Fibroblast of pulmonary artery (primary cell): ENCODE measurements at regions not wholly inside any gene's neighbourhood (a gene's known extent, or its start where the extent isn't known, plus 50 kb on each side); places are given as distances from the start of the nearest gene placed in this dataset.
A peak's percentile ranks its signal among the peaks of the same experiment; 100 is the strongest.

ENCODE experiments used
- DNase-seq: peaks from one replicate; pipeline ENCODE4 v3.0.0-alpha.2; 2010; ENCODE audit warnings: low read depth
- H3K4me3 ChIP-seq: replicated peaks from 2 replicates; pipeline ENCODE4 v1.5.1; 2011; ENCODE audit warnings: low read depth, mild to moderate bottlenecking, control low read depth, low read length, moderate library complexity
- TF ChIP-seq, protein P1 (sequence below): IDR thresholded peaks from 2 replicates; pipeline ENCODE4 v1.5.1; 2011; ENCODE audit warnings: mild to moderate bottlenecking, control low read depth, low read length, inconsistent platforms; ENCODE audit errors: missing control alignments

DNA sequence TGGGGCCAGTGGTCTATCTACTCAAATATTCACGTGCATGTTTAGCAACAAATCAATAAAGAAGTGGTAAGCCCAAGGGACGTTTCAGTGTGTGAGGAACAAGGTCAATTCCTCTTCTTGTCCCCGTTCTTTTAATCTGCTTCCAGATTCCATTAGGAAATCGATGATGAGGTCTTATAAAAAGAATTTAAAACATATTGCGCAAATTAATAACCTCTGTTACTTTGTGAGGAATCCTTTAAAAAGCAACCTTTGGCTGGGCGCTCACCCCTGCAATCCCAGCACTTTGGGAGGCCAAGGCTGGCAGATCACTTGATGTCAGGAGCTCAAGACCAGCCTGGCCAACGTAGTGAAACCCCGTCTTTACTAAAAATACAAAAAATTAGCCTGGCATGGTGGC lies 113.0 kb upstream of the TMPRSS2 start:
- H3K4me3 ChIP-seq, result no peak overlapping the region
- TF ChIP-seq, protein P1, sequence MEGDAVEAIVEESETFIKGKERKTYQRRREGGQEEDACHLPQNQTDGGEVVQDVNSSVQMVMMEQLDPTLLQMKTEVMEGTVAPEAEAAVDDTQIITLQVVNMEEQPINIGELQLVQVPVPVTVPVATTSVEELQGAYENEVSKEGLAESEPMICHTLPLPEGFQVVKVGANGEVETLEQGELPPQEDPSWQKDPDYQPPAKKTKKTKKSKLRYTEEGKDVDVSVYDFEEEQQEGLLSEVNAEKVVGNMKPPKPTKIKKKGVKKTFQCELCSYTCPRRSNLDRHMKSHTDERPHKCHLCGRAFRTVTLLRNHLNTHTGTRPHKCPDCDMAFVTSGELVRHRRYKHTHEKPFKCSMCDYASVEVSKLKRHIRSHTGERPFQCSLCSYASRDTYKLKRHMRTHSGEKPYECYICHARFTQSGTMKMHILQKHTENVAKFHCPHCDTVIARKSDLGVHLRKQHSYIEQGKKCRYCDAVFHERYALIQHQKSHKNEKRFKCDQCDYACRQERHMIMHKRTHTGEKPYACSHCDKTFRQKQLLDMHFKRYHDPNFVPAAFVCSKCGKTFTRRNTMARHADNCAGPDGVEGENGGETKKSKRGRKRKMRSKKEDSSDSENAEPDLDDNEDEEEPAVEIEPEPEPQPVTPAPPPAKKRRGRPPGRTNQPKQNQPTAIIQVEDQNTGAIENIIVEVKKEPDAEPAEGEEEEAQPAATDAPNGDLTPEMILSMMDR, result no peak
- DNase-seq, result peak; percentile 46

DNA sequence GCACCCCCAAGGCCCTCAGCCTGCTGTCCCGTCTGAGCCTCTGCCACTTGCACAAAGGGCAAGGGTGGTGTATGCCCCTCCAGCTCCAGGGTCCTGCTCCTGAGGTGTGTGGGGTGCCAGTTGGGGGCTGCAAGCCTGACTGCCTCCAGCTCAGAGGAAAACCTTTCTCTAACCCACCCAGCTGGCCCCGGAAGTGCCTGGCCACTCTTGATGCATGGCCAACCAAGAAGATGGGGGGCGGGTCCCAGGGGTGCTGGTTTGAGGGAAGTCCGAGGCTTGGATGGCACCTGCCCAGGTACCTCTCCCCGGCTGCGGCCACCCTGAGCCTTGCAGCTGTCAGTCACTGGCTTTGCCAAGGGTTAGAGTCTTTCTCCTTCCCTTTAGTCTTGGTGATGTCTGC lies 112.6 kb upstream of the TMPRSS2 start:
- no peak for DNase-seq
- no peak overlapping the region for H3K4me3 ChIP-seq
- TF ChIP-seq, protein P1, result no peak

DNA sequence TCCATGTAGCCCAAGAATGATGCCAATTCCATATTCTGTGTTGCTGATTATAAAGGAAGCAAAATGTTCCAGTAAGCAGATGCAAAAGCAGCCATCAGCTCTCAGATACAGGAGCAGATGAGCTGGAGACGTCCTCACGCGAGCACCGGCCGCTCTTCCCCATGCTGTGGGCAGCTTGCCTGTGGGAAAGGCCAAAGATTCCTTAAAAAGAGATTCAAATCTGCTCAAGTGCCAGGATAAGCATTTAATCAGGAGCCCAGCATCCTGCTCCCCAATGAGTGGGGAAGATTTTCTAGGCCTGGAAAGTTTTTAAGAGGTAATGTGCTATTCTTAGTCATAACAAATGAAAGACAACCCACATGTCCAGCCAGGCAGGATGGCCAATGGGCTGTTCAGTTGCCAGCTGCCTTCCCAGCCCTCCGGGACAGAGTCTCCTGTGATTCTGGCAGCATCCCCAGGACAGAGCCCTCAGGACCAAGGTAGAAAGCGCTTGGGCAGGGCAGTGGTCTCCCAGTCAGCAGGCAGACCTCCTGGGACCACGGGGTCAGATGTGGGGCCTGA lies 108.2 kb upstream of the TMPRSS2 start:
- peak; percentile 80 for DNase-seq
- H3K4me3 ChIP-seq, result no peak overlapping the region

DNA sequence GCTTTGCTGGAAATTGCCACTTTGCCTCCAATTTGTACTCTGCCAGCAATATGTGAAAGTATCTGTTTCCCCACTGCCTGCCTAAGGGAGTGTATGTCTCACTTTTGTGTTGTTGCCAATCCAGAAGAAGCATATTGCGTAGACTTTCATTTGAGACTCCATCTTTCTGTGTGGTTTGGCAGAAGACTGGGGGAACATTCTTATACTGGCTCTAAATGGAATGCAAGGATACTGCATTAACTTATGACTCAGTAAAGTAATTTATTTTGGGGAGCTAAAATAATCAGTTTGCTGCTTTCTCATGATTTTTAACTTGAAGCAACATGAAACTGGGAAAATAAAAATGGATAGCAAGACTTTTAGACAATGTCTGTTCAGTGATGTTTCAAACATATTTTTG lies 107.7 kb upstream of the TMPRSS2 start:
- DNase-seq, result peak; percentile 97
- H3K4me3 ChIP-seq, result no peak overlapping the region
- TF ChIP-seq, protein P1, result no peak

More for the DNA sequence above, 108.2 kb upstream of the TMPRSS2 start:
- TF ChIP-seq, protein P1, result no peak

DNA sequence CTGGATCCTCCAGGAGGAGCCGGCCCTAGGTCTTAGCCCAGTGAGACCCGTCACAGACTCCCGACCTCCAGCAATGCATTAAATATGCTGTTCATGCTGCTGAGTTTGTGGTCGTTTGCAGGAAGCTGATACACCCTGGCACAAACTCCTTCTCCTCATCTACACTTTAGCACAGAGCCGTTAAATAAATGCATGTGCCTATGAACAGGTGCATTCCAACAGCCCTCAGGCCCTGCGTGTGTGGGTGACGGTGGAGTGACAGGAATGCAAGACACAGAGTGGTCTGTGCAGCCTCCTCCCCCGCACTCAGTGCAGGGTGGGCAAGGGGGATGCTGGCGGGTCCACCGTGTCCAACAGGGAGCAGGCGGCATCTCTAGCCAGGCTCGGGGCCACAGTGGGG lies 106.6 kb upstream of the TMPRSS2 start:
- DNase-seq, result no peak
- TF ChIP-seq, protein P1, result no peak

DNA sequence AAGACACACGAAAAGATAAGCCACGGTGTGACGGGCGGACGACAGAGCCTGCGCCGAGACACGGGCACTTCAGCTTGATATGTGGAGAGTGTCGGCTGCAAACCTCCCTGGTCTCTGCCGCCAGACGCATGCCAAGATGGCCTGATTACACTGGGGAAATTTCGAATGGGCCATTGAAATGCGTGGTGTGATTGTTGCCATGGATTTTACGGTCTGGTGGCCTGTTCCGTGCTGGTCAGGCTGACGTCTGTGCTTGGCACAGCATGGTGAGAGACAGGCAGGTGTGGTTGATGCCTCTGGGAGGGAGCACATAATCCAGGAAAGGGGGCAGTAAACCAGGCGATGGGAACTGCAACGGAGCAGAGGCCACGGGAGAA lies 105.6 kb upstream of the TMPRSS2 start:
- no peak for DNase-seq
- TF ChIP-seq, protein P1, result no peak
- no peak overlapping the region for H3K4me3 ChIP-seq

More for the DNA sequence above, 106.6 kb upstream of the TMPRSS2 start:
- H3K4me3 ChIP-seq, result no peak overlapping the region
